Liver (tissue), 8 donors: ENCODE measurements at regions not wholly inside any gene's neighbourhood (a gene's known extent, or its start where the extent isn't known, plus 50 kb on each side); places are given as distances from the start of the nearest gene placed in this dataset.

Source experiments
- DNase-seq: peaks from one replicate; pipeline ENCODE4 v3.0.0-alpha.2; 2017; ENCODE audit warnings: low spot score
- H3K27ac ChIP-seq, 2 donors: one replicate each; pipeline ENCODE4 v1.7.0; 2013; ENCODE audit warnings: inconsistent platforms in 2 of 2, low read length in 2 of 2, control low read depth in 1 of 2, low read depth in 1 of 2, mild to moderate bottlenecking in 1 of 2
- H3K27me3 ChIP-seq, 4 donors: one replicate each; pipeline versions ENCODE4 v1.6.1 to v1.7.0; 2013; ENCODE audit warnings: low read length in 3 of 4, inconsistent platforms in 1 of 4, mild to moderate bottlenecking in 1 of 4, moderate library complexity in 1 of 4; ENCODE audit not compliant: control insufficient read depth in 4 of 4, insufficient read depth in 4 of 4
- H3K36me3 ChIP-seq, 4 donors: one replicate each; pipeline versions ENCODE4 v1.6.1 to v1.7.0; 2013; ENCODE audit warnings: low read length in 3 of 4, mild to moderate bottlenecking in 3 of 4, low read depth in 1 of 4, moderate library complexity in 1 of 4; ENCODE audit not compliant: control insufficient read depth in 4 of 4, insufficient read depth in 3 of 4
- H3K4me1 ChIP-seq, 4 donors: one replicate each; pipeline versions ENCODE4 v1.6.1 to v1.7.0; 2013; ENCODE audit warnings: low read length in 3 of 4, mild to moderate bottlenecking in 3 of 4, moderate library complexity in 1 of 4; ENCODE audit not compliant: control insufficient read depth in 4 of 4, insufficient read depth in 4 of 4
- H3K4me3 ChIP-seq, 3 donors: one replicate each; pipeline versions ENCODE4 v1.6.1 to v1.7.0; 2013; ENCODE audit warnings: low read length in 3 of 3, control low read depth in 1 of 3, low read depth in 1 of 3, mild to moderate bottlenecking in 1 of 3
- H3K9ac ChIP-seq, 2 donors: one replicate each; pipeline ENCODE4 v1.7.0; 2013; ENCODE audit warnings: low read length in 2 of 2, mild to moderate bottlenecking in 2 of 2, moderate library complexity in 2 of 2, control low read depth in 1 of 2, low read depth in 1 of 2
- H3K9me3 ChIP-seq, 4 donors: one replicate each; pipeline versions ENCODE4 v1.6.1 to v1.7.0; 2013; ENCODE audit warnings: low read length in 3 of 4; ENCODE audit not compliant: control insufficient read depth in 4 of 4
- ATF3 ChIP-seq: IDR thresholded peaks from 2 replicates; pipeline ENCODE4 v1.6.1; 2016; ENCODE audit warnings: antibody characterized with exemption
- EGR1 ChIP-seq, 2 donors: IDR thresholded peaks; 2 replicates each; pipeline ENCODE4 v1.6.1; 2016 to 2018; ENCODE audit warnings: antibody characterized with exemption in 2 of 2, low read depth in 2 of 2
- FOXA1 ChIP-seq: IDR thresholded peaks from 2 replicates; pipeline ENCODE4 v1.6.1; 2016; ENCODE audit warnings: antibody characterized with exemption
- FOXA2 ChIP-seq: IDR thresholded peaks from 2 replicates; pipeline ENCODE4 v1.6.1; 2016; ENCODE audit warnings: antibody characterized with exemption
- GABPA ChIP-seq, 2 donors: IDR thresholded peaks in 1 of 2; conservative IDR thresholded peaks in 1 of 2; 2 replicates each; pipeline ENCODE4 v1.6.1; 2016; ENCODE audit warnings: antibody characterized with exemption in 2 of 2, mild to moderate bottlenecking in 1 of 2, moderate library complexity in 1 of 2
- HNF4A ChIP-seq, 2 donors: conservative IDR thresholded peaks; 2 replicates each; pipeline ENCODE4 v1.6.1; 2016; ENCODE audit warnings: antibody characterized with exemption in 2 of 2, mild to moderate bottlenecking in 2 of 2
- HNF4G ChIP-seq: IDR thresholded peaks from 2 replicates; pipeline ENCODE4 v1.6.1; 2016; ENCODE audit warnings: antibody characterized with exemption
- JUND ChIP-seq, 2 donors: IDR thresholded peaks; 2 replicates each; pipeline ENCODE4 v1.6.1; 2016; ENCODE audit warnings: antibody characterized with exemption in 2 of 2
- NR2F2 ChIP-seq: IDR thresholded peaks from 2 replicates; pipeline ENCODE4 v1.6.1; 2016; ENCODE audit warnings: antibody characterized with exemption
- RAD21 ChIP-seq, 2 donors: IDR thresholded peaks; 2 replicates each; pipeline ENCODE4 v1.6.1; 2016; ENCODE audit warnings: antibody characterized with exemption in 2 of 2, mild to moderate bottlenecking in 2 of 2
- REST ChIP-seq: IDR thresholded peaks from 2 replicates; pipeline ENCODE4 v1.6.1; 2016; ENCODE audit warnings: antibody characterized with exemption, mild to moderate bottlenecking
- RXRA ChIP-seq, 2 donors: IDR thresholded peaks; 2 replicates each; pipeline ENCODE4 v1.6.1; 2017 to 2018; ENCODE audit warnings: antibody characterized with exemption in 2 of 2, mild to moderate bottlenecking in 1 of 2
- TAF1 ChIP-seq: conservative IDR thresholded peaks from 2 replicates; pipeline ENCODE4 v1.6.1; 2016; ENCODE audit warnings: antibody characterized with exemption, mild to moderate bottlenecking
- YY1 ChIP-seq: IDR thresholded peaks from 2 replicates; pipeline ENCODE4 v1.6.1; 2016; ENCODE audit warnings: antibody characterized with exemption, mild to moderate bottlenecking
- ZBTB33 ChIP-seq: IDR thresholded peaks from 2 replicates; pipeline ENCODE4 v1.6.1; 2016; ENCODE audit warnings: antibody characterized with exemption
- WGBS: extraction: QIAGEN DNeasy Blood & Tissue Kit; methylation state at CpG from one replicate; pipeline ENCODE4 v1.1.7; 2013; 5-methylcytosine and 5-hydroxymethylcytosine counted together
- TF ChIP-seq, protein P1 (sequence below): fragments of 150-350 bp; IDR thresholded peaks from 2 replicates; pipeline ENCODE4 v1.5.1; 2017; ENCODE audit warnings: improper control_type of control experiment, low read depth, low read length; ENCODE audit not compliant: missing input control
- TF ChIP-seq, protein P2 (sequence below): IDR thresholded peaks from 2 replicates; pipeline ENCODE4 v1.6.1; 2016; ENCODE audit warnings: antibody characterized with exemption
- donor health status: healthy.
- donor health status: healthy.
- donor health status: healthy.
- donor health status: healthy.
- donor health status: healthy.

DNA sequence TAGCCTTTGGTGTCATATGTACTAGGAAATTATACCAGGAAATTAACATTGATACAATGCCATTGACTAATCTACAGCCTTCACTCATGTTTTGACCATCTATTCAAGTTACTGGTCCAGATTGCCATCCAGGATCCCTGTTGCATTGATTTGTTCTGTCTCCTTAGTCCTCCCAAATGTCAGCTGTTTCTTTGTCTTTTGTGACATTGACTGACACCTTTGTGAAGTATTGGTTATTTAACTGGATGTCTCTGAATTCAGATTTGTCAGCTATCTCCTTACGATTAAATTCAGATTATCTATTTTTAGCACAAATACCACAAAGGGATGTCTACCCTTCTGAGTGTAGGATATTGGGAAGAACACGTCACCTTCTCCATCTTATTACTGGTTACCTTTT lies 73.7 kb upstream of the CTNND2 start:
- WGBS: 84% methylated on average over 2 of the region's 2 CpGs
- H3K4me3 ChIP-seq: no peak overlapping the region
- H3K9me3 ChIP-seq: no peaks in the 10 kb centered on the region
- H3K36me3 ChIP-seq: no peaks in the 10 kb centered on the region
- H3K9ac ChIP-seq: no peak overlapping the region
- H3K27me3 ChIP-seq: no peaks in the 10 kb centered on the region
- no peak for DNase-seq
- H3K4me1 ChIP-seq: no peaks in the 10 kb centered on the region
- TF ChIP-seq, protein P1, sequence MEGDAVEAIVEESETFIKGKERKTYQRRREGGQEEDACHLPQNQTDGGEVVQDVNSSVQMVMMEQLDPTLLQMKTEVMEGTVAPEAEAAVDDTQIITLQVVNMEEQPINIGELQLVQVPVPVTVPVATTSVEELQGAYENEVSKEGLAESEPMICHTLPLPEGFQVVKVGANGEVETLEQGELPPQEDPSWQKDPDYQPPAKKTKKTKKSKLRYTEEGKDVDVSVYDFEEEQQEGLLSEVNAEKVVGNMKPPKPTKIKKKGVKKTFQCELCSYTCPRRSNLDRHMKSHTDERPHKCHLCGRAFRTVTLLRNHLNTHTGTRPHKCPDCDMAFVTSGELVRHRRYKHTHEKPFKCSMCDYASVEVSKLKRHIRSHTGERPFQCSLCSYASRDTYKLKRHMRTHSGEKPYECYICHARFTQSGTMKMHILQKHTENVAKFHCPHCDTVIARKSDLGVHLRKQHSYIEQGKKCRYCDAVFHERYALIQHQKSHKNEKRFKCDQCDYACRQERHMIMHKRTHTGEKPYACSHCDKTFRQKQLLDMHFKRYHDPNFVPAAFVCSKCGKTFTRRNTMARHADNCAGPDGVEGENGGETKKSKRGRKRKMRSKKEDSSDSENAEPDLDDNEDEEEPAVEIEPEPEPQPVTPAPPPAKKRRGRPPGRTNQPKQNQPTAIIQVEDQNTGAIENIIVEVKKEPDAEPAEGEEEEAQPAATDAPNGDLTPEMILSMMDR: no peak
- TF ChIP-seq HNF4A (conservative IDR thresholded peaks at IDR 0.05): no peak
- no peak for TF ChIP-seq TAF1
- TF ChIP-seq FOXA1: no peak
- TF ChIP-seq REST: no peak
- TF ChIP-seq, protein P2, sequence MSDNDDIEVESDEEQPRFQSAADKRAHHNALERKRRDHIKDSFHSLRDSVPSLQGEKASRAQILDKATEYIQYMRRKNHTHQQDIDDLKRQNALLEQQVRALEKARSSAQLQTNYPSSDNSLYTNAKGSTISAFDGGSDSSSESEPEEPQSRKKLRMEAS: no peak
- TF ChIP-seq GABPA (IDR thresholded peaks at IDR 0.05 in 1 of 2, conservative IDR thresholded peaks at IDR 0.05 in 1 of 2): no peak
- H3K27ac ChIP-seq: no peak overlapping the region

DNA sequence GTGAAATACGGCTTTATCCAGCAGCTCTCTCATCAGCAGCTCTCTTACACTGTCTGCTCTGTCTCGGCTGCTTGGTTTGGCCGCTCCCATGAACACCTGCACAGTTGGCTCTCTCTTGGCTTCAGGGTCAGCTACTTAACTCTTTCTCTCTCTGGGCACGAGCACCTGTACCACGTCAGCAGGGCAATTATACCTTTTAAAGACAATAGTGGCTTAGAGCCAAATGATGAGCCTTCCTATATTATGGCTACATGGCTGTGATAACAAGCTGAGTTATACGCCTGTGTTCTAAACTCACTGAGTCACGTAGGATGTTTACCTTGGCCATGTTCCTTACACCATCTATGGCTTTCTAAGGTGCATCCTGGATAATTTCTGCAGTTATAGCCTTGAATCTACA lies 69.2 kb upstream of the CTNND2 start:
- Histone ChIP-seq H3K27me3 (no peaks in the 10 kb centered on the region), H3K9me3 (no peaks in the 10 kb centered on the region), H3K4me1 (no peaks in the 10 kb centered on the region), H3K9ac (no peak overlapping the region), H3K4me3 (no peak overlapping the region), H3K27ac (no peak overlapping the region), H3K36me3 (no peaks in the 10 kb centered on the region)
- TF ChIP-seq REST (no peak), HNF4G (no peak), YY1 (no peak), ZBTB33 (no peak), FOXA2 (no peak), GABPA (IDR thresholded peaks at IDR 0.05 in 1 of 2, conservative IDR thresholded peaks at IDR 0.05 in 1 of 2) (no peak), RXRA (IDR thresholded peaks at IDR 0.05) (no peak), ATF3 (no peak), FOXA1 (no peak), RAD21 (IDR thresholded peaks at IDR 0.05) (no peak), TAF1 (no peak), EGR1 (IDR thresholded peaks at IDR 0.05; ENCODE audit: low read depth in 2 of 2) (no peak), NR2F2 (no peak), HNF4A (conservative IDR thresholded peaks at IDR 0.05) (no peak), JUND (IDR thresholded peaks at IDR 0.05) (no peak)
- TF ChIP-seq, protein P1: no peak
- TF ChIP-seq, protein P2: no peak
- WGBS: 83% methylated on average over 7 of the region's 7 CpGs
- no peak for DNase-seq
